ENCODE measurements at regions not wholly inside any gene's neighbourhood (a gene's known extent, or its start where the extent isn't known, plus 50 kb on each side); places are given as distances from the start of the nearest gene placed in this dataset.

GRCh38 chr10:94105226-94105625 lies 111.5 kb downstream of the PLCE1 start:
- no peak for TF ChIP-seq EZH2 (IDR thresholded peaks at IDR 0.05; ENCODE audit: borderline replicate concordance, insufficient read depth, low read depth, low read length, poor library complexity, severe bottlenecking)
- TF ChIP-seq CTCF (IDR thresholded peaks at IDR 0.05): no peak
